HG03045 (cell line): ENCODE measurements at regions not wholly inside any gene's neighbourhood (a gene's known extent, or its start where the extent isn't known, plus 50 kb on each side); places are given as distances from the start of the nearest gene placed in this dataset.
"Not testable (repeated sequence)": the region's sequence is repeated elsewhere in the genome, so short reads cannot be mapped to it uniquely, and the experiment has no call there.

Source experiments
- ATAC-seq: cut with Tn5 transposase; IDR thresholded peaks from one replicate; pipeline ENCODE4 v1.9.1; 2021; ENCODE audit warnings: mild to moderate bottlenecking, moderate library complexity; ENCODE audit not compliant: unreplicated experiment

- ATAC-seq = no peak
Observed at GRCh38 chr3:191737742-191738141, 276.8 kb downstream of the PYDC2 start.

GRCh38 chr3:191740712-191741111 lies 279.7 kb downstream of the PYDC2 start:
- ATAC-seq = no peak

GRCh38 chr3:191741847-191742350 lies 280.9 kb downstream of the PYDC2 start:
- ATAC-seq = not testable (repeated sequence)

DNA sequence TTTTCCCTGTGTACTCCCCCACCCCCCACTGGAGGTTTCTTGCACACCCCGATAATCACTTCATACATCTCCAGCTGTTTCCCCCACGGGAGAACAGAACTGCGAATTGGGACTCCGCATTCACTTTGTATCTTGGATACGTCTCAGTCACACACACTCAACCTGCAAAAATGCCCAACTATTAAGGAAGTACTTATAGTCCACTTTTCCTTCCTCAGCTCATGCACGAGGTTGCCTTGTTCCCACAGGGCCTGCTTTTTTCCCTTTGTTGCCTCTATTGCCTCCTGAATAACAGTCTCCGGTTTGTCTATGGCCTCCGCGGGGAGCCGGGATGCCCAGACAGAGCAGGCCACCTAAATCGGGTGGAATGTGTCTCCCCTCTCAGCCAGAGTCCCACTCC lies 282.3 kb downstream of the PYDC2 start:
- ATAC-seq = no peak

- ATAC-seq = no peak
Observed at GRCh38 chr3:191750618-191751017, 289.7 kb downstream of the PYDC2 start.

DNA sequence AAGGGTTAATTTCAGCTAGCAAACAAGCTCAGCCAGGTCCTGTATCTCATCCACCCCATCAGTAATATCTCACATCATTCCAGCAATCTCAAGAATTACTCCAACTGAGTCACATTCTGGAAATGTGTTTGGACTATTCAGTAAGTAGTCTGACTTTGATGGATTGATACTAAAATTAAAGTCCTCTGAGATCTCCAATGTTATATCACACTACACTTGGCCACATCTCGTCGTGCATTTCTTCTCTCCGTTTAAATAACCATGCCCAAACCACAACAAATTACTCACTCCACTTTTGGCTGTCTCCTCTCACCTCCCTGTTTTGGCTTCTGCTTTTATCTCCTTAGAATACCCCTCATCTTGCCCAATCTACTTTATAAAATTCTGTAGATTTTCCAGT lies 292.2 kb downstream of the PYDC2 start:
- no peak for ATAC-seq

- no peak for ATAC-seq
Observed at GRCh38 chr3:191761906-191762305, 300.9 kb downstream of the PYDC2 start.

DNA sequence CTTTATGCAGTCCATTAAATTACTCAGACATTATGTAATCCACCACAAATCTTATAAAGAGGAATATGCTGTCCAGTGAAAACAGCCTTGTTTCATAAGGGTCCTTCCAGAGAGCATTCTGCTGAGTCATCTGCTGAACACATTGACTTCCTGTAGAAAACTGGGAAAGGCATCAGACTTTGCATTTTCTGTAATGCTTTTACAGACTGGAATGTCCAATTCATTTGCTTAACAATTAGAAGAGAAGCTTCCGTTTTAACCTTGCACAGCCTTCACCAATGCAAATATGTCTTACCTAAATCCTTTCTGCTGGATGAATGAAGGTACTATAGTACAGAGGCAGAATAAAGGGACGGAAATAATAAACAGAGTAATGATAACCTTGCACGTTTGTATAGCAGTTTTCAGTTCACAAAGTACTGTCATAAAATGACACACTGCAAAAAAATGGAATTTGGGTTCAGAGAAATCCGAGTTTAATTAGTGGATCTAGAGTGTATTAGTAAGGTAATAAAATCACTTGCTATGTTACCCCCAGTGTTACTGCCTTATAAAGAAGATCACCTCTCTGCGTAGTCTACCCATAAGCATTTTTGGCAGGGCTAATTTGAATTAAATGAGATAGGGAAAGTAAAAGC lies 301.5 kb downstream of the PYDC2 start:
- ATAC-seq = no peak

GRCh38 chr3:191768421-191768820 lies 307.5 kb downstream of the PYDC2 start:
- no peak for ATAC-seq

DNA sequence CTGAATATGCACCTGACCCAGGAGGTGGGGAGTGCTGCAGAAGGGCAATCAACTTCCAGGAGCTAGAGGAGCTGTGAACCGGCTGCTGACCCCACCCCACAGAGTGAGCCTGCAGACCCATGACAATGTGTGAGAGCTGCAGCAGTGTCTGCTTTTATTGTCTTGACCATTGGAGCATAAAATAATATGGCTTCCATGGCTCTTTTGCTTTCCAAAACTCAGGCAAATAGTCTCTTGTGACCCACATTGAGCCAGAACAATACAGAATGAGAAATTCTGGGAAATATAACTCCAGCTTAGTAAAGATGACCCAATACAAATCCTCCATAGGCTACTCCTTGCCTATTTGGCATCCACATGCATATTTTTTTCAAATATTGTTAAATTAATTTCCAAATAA lies 309.6 kb downstream of the PYDC2 start:
- ATAC-seq = no peak

DNA sequence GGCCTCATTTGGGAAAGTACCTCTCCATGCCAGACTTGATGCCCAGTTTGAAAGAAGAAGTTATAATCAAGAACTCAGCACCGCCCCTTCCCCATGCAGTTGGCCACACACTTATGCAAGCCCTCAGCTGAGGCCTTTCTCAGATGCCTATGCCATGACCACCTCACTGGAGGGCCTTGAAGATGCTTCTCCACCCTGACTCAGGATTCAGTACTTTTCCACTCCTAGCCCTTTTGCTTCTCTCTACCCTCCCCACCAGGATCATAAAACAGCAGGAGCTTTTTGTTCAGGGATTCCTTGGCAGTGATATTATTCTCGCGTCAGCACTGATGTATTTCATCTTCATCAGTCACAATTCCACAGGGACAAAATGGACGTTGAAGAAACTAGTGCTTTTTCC lies 313.5 kb downstream of the PYDC2 start:
- ATAC-seq = no peak

GRCh38 chr3:191775451-191776233 lies 314.7 kb downstream of the PYDC2 start:
- no peak for ATAC-seq

DNA sequence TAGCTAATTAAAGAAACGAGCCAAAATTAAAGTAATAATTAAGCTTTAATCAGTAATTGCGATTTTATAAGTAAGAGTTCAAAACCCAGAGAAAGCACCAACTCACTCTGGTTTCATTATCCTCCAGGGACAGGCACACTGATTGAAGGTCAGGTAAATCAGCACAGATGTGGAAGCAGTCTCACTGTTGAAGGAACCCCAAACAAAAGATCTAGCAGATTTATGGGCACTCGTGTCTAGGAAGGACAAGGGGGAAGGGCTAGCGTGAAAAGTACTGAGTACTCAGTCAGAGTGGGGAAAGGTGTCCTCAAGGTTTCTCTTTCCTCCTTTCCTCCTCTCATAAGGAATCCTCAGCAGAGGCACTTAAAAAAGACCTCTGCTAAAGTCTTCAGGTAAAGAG lies 320.1 kb downstream of the PYDC2 start:
- ATAC-seq = no peak

GRCh38 chr3:191783024-191783423 lies 322.1 kb downstream of the PYDC2 start:
- no peak for ATAC-seq

DNA sequence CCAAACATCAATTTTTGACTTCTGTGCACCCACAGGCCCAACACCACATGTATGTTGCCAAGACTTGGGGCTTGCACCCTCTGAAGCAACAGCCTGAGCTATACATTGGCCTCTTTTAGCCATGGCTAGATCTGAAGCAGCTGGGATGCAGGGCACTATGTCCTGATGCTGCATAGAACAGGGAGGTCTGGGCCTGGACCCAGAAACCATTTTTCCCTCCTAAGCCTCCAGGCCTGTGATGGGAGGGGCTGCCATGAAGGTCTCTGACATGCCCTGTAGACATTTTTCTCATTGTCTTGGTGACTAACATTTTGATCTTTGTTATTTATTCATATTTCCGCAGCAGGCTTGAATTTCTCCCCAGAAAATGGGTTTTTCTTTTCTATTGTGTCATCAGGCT lies 330.0 kb downstream of the PYDC2 start:
- no peak for ATAC-seq

DNA sequence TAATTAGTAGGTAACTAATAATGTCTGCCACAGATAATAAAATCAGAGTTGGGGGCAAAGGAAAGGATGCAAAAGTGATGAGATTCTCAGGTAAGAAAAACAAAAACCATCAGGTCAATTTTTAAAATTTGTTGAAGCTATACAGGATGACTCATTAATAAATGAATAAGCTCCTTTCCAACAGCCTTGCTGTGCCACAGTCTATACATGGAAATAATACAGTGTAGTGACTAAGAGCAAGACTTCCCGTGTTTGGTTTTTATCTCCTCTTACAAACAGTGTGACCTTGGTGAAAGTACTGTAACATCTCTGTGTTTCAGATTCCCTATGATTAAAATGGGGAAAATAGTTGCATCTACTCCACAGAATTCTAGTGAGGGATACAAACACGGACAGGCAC lies 331.6 kb downstream of the PYDC2 start:
- no peak for ATAC-seq

GRCh38 chr3:191795196-191795595 lies 334.2 kb downstream of the PYDC2 start:
- ATAC-seq = no peak

- no peak for ATAC-seq
Observed at GRCh38 chr3:191797271-191797670, 336.3 kb downstream of the PYDC2 start.

DNA sequence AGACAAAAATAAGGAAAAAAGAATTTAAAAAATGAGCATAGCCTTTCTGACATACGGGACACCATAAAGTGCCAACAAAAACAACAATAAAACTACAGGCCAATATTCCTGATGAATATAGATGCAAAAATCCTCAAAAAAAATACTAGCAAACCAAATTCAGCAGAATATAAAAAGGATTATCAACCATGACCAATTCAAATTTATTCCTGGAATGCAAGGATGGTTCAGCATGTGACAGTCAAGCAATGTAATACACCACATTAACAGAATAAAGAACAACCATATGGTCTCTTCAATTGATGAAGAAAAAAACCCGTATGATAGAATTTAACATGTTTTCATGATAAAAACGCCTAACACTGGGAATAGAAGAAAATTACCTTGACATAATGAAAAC lies 341.7 kb downstream of the PYDC2 start:
- no peak for ATAC-seq

- no peak for ATAC-seq
Observed at GRCh38 chr3:191804935-191805334, 344.0 kb downstream of the PYDC2 start.

- ATAC-seq = no peak
Observed at GRCh38 chr3:191808073-191808472, 347.1 kb downstream of the PYDC2 start.

GRCh38 chr3:191809326-191809949 lies 348.5 kb downstream of the PYDC2 start:
- ATAC-seq = no peak
